Glomerular visceral epithelial cell (primary cell): ENCODE measurements at regions not wholly inside any gene's neighbourhood (a gene's known extent, or its start where the extent isn't known, plus 50 kb on each side); places are given as distances from the start of the nearest gene placed in this dataset.

Experiments used
- DNase-seq: peaks from one replicate; pipeline ENCODE4 v3.0.0-alpha.2; 2016; ENCODE audit errors: extremely low spot score

- no peak for DNase-seq
Observed at GRCh38 chr1:55420929-55421716, 206.0 kb upstream of the USP24 start.

- DNase-seq = no peak
Observed at GRCh38 chr1:55420026-55420425, 204.9 kb upstream of the USP24 start.

GRCh38 chr1:55418208-55419000 lies 203.2 kb upstream of the USP24 start:
- DNase-seq = no peak

GRCh38 chr1:55416164-55416842 lies 201.1 kb upstream of the USP24 start:
- DNase-seq = no peak

GRCh38 chr1:55413286-55413685 lies 198.1 kb upstream of the USP24 start:
- DNase-seq = no peak

- DNase-seq = no peak
Observed at GRCh38 chr1:55412060-55412459, 196.9 kb upstream of the USP24 start.

- no peak for DNase-seq
Observed at GRCh38 chr1:55402671-55403464, 187.7 kb upstream of the USP24 start.

GRCh38 chr1:55402142-55402541 lies 187.0 kb upstream of the USP24 start:
- no peak for DNase-seq

GRCh38 chr1:55400508-55400907 lies 185.3 kb upstream of the USP24 start:
- no peak for DNase-seq

- no peak for DNase-seq
Observed at GRCh38 chr1:55399346-55399745, 184.2 kb upstream of the USP24 start.

GRCh38 chr1:55396381-55396891 lies 181.3 kb upstream of the USP24 start:
- no peak for DNase-seq

- no peak for DNase-seq
Observed at GRCh38 chr1:55388960-55389359, 173.8 kb upstream of the USP24 start.

GRCh38 chr1:55387145-55387544 lies 172.0 kb upstream of the USP24 start:
- no peak for DNase-seq

GRCh38 chr1:55386456-55386855 lies 171.3 kb upstream of the USP24 start:
- DNase-seq = no peak

GRCh38 chr1:55385402-55386018 lies 170.3 kb upstream of the USP24 start:
- no peak for DNase-seq

GRCh38 chr1:55384637-55385036 lies 169.5 kb upstream of the USP24 start:
- DNase-seq = no peak

- no peak for DNase-seq
Observed at GRCh38 chr1:55382806-55383305, 167.7 kb upstream of the USP24 start.

- DNase-seq = no peak
Observed at GRCh38 chr1:55381983-55382382, 166.8 kb upstream of the USP24 start.

- DNase-seq = no peak
Observed at GRCh38 chr1:55381491-55381890, 166.3 kb upstream of the USP24 start.

GRCh38 chr1:55380355-55380970 lies 165.3 kb upstream of the USP24 start:
- no peak for DNase-seq
